Adipocyte (in vitro differentiated cells): ENCODE measurements at regions not wholly inside any gene's neighbourhood (a gene's known extent, or its start where the extent isn't known, plus 50 kb on each side); places are given as distances from the start of the nearest gene placed in this dataset.
"Not testable (repeated sequence)": the region's sequence is repeated elsewhere in the genome, so short reads cannot be mapped to it uniquely, and the experiment has no call there.

Source experiments
- DNase-seq: peaks from one replicate; pipeline ENCODE4 v3.0.0-alpha.2; 2015; ENCODE audit warnings: low read depth
- H3K27me3 ChIP-seq: replicated peaks from 2 replicates; pipeline ENCODE4 v1.7.0; 2013; ENCODE audit warnings: mild to moderate bottlenecking, low read length, moderate library complexity; ENCODE audit not compliant: control insufficient read depth, insufficient read depth
- H3K36me3 ChIP-seq: 2 replicates; pipeline ENCODE4 v1.7.0; 2013; ENCODE audit warnings: low read length, mild to moderate bottlenecking, moderate library complexity; ENCODE audit not compliant: control insufficient read depth, insufficient read depth, severe bottlenecking
- H3K4me1 ChIP-seq: 2 replicates; pipeline ENCODE4 v1.7.0; 2013; ENCODE audit warnings: mild to moderate bottlenecking, low read length, moderate library complexity; ENCODE audit not compliant: control insufficient read depth, insufficient read depth
- H3K4me3 ChIP-seq: 2 replicates; pipeline ENCODE4 v1.7.0; 2013; ENCODE audit warnings: mild to moderate bottlenecking, low read length, moderate library complexity
- H3K9ac ChIP-seq: 2 replicates; pipeline ENCODE4 v1.7.0; 2013; ENCODE audit warnings: mild to moderate bottlenecking, low read length, moderate library complexity
- H3K9me3 ChIP-seq: 2 replicates; pipeline ENCODE4 v1.7.0; 2013; ENCODE audit warnings: mild to moderate bottlenecking, low read length, moderate library complexity; ENCODE audit not compliant: control insufficient read depth

- Histone ChIP-seq H3K4me1 (no peaks in the 10 kb centered on the region), H3K9me3 (no peaks in the 10 kb centered on the region), H3K27me3 (no peaks in the 10 kb centered on the region), H3K36me3 (no peaks in the 10 kb centered on the region), H3K9ac (no peak overlapping the region), H3K4me3 (no peak overlapping the region)
- DNase-seq, result no peak
Observed at GRCh38 chr16:13314633-13315032, 413.2 kb downstream of the SHISA9 start.

GRCh38 chr16:13315642-13316427, 414.4 kb downstream of the SHISA9 start:
- H3K9ac ChIP-seq, result no peak overlapping the region
- H3K36me3 ChIP-seq, result no peaks in the 10 kb centered on the region
- no peaks in the 10 kb centered on the region for H3K9me3 ChIP-seq
- H3K4me3 ChIP-seq, result no peak overlapping the region
- no peaks in the 10 kb centered on the region for H3K4me1 ChIP-seq
- H3K27me3 ChIP-seq, result no peaks in the 10 kb centered on the region
- no peak for DNase-seq

GRCh38 chr16:13322336-13322735, 420.9 kb downstream of the SHISA9 start:
- Histone ChIP-seq H3K27me3 (no peaks in the 10 kb centered on the region), H3K4me3 (no peak overlapping the region)
- no peak for DNase-seq

GRCh38 chr16:13324851-13325250, 423.5 kb downstream of the SHISA9 start:
- no peak for DNase-seq

More at GRCh38 chr16:13322336-13322735, 420.9 kb downstream of the SHISA9 start:
- no peaks in the 10 kb centered on the region for H3K4me1 ChIP-seq
- H3K9me3 ChIP-seq, result peaks cover 5% of the 10 kb centered on the region
- H3K36me3 ChIP-seq, result no peaks in the 10 kb centered on the region
- no peak overlapping the region for H3K9ac ChIP-seq

GRCh38 chr16:13325396-13325795, 424.0 kb downstream of the SHISA9 start:
- no peak for DNase-seq
- no peaks in the 10 kb centered on the region for H3K27me3 ChIP-seq
- no peak overlapping the region for H3K4me3 ChIP-seq
- H3K9me3 ChIP-seq, result peaks cover 5% of the 10 kb centered on the region
- H3K4me1 ChIP-seq, result no peaks in the 10 kb centered on the region
- no peaks in the 10 kb centered on the region for H3K36me3 ChIP-seq
- H3K9ac ChIP-seq, result no peak overlapping the region

More at GRCh38 chr16:13324851-13325250, 423.5 kb downstream of the SHISA9 start:
- Histone ChIP-seq H3K9ac (no peak overlapping the region), H3K27me3 (no peaks in the 10 kb centered on the region), H3K9me3 (peaks cover 5% of the 10 kb centered on the region), H3K4me1 (no peaks in the 10 kb centered on the region), H3K36me3 (no peaks in the 10 kb centered on the region), H3K4me3 (no peak overlapping the region)

- H3K9me3 ChIP-seq, result no peaks in the 10 kb centered on the region
- H3K4me3 ChIP-seq, result no peak overlapping the region
- no peaks in the 10 kb centered on the region for H3K36me3 ChIP-seq
- DNase-seq, result no peak
- no peaks in the 10 kb centered on the region for H3K27me3 ChIP-seq
- H3K4me1 ChIP-seq, result no peaks in the 10 kb centered on the region
- H3K9ac ChIP-seq, result no peak overlapping the region
Observed at GRCh38 chr16:13331918-13332317, 430.5 kb downstream of the SHISA9 start.

- no peak for DNase-seq
- no peaks in the 10 kb centered on the region for H3K4me1 ChIP-seq
- no peaks in the 10 kb centered on the region for H3K9me3 ChIP-seq
- no peaks in the 10 kb centered on the region for H3K27me3 ChIP-seq
- H3K4me3 ChIP-seq, result no peak overlapping the region
- no peak overlapping the region for H3K9ac ChIP-seq
- H3K36me3 ChIP-seq, result no peaks in the 10 kb centered on the region
Observed at GRCh38 chr16:13332713-13333255, 431.4 kb downstream of the SHISA9 start.

- H3K4me1 ChIP-seq, result no peaks in the 10 kb centered on the region
- no peak for DNase-seq
- H3K4me3 ChIP-seq, result no peak overlapping the region
- H3K9ac ChIP-seq, result no peak overlapping the region
- no peaks in the 10 kb centered on the region for H3K9me3 ChIP-seq
- no peaks in the 10 kb centered on the region for H3K27me3 ChIP-seq
- H3K36me3 ChIP-seq, result no peaks in the 10 kb centered on the region
Observed at GRCh38 chr16:13333336-13333735, 431.9 kb downstream of the SHISA9 start.

GRCh38 chr16:13335879-13336278, 434.5 kb downstream of the SHISA9 start:
- no peaks in the 10 kb centered on the region for H3K4me1 ChIP-seq
- no peak overlapping the region for H3K9ac ChIP-seq

GRCh38 chr16:13336335-13336734, 434.9 kb downstream of the SHISA9 start:
- H3K36me3 ChIP-seq, result no peaks in the 10 kb centered on the region
- peaks cover 2% of the 10 kb centered on the region for H3K9me3 ChIP-seq
- no peak for DNase-seq
- no peaks in the 10 kb centered on the region for H3K27me3 ChIP-seq
- no peak overlapping the region for H3K9ac ChIP-seq
- H3K4me3 ChIP-seq, result no peak overlapping the region
- no peaks in the 10 kb centered on the region for H3K4me1 ChIP-seq

More at GRCh38 chr16:13335879-13336278, 434.5 kb downstream of the SHISA9 start:
- no peaks in the 10 kb centered on the region for H3K27me3 ChIP-seq
- no peak for DNase-seq
- no peaks in the 10 kb centered on the region for H3K36me3 ChIP-seq
- H3K9me3 ChIP-seq, result peaks cover 2% of the 10 kb centered on the region
- H3K4me3 ChIP-seq, result no peak overlapping the region

GRCh38 chr16:13336907-13337881, 435.8 kb downstream of the SHISA9 start:
- H3K27me3 ChIP-seq, H3K36me3 ChIP-seq, DNase-seq, H3K9ac ChIP-seq, H3K9me3 ChIP-seq, H3K4me3 ChIP-seq, H3K4me1 ChIP-seq: not testable (repeated sequence)
